Mammary epithelial cell (primary cell): ENCODE measurements at regions not wholly inside any gene's neighbourhood (a gene's known extent, or its start where the extent isn't known, plus 50 kb on each side); places are given as distances from the start of the nearest gene placed in this dataset.

Source experiments
- CTCF ChIP-seq, 2 donors: IDR thresholded peaks in 1 of 2; conservative IDR thresholded peaks in 1 of 2; 2 replicates each; pipeline ENCODE4 v1.5.1; 2011 to 2012; ENCODE audit warnings: inconsistent platforms in 2 of 2, low read length in 2 of 2, mild to moderate bottlenecking in 2 of 2, control low read depth in 1 of 2, low read depth in 1 of 2; ENCODE audit not compliant: insufficient read depth in 1 of 2; ENCODE audit errors: extremely low read depth in 1 of 2
- EZH2 ChIP-seq: IDR thresholded peaks from 2 replicates; pipeline ENCODE4 v1.6.1; 2012; ENCODE audit warnings: low read length, inconsistent platforms, borderline replicate concordance

DNA sequence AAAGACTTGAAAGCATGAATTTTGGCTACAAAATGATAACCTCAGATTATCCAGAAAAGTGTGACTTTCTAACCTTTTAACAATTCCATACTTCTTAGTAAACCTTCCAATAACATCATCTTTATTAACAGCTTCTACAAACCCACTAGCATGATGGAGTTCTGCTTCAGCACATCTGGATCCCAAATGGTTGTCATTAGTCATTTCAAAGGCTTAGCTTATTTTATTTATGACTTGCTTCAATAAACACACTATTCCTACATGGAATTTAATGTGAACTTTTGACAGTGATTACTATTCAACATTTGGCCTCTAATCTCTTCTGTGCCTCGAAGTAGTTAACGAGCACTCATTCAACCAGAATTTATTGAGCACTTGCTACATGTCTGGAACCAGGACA is 808.3 kb downstream of the TSN start:
- TF ChIP-seq CTCF (conservative IDR thresholded peaks at IDR 0.05 in 1 of 2, IDR thresholded peaks at IDR 0.05 in 1 of 2; ENCODE audit: extremely low read depth in 1 of 2, insufficient read depth in 1 of 2, low read depth in 1 of 2, low read length in 2 of 2) = no peak
- TF ChIP-seq EZH2 = no peak
